NCI-H1436 (cell line): ENCODE measurements at regions not wholly inside any gene's neighbourhood (a gene's known extent, or its start where the extent isn't known, plus 50 kb on each side); places are given as distances from the start of the nearest gene placed in this dataset.

Experiments
- DNase-seq: peaks from one replicate; lab custom pipeline; 2025; lab: John Stamatoyannopoulos, UW

DNA sequence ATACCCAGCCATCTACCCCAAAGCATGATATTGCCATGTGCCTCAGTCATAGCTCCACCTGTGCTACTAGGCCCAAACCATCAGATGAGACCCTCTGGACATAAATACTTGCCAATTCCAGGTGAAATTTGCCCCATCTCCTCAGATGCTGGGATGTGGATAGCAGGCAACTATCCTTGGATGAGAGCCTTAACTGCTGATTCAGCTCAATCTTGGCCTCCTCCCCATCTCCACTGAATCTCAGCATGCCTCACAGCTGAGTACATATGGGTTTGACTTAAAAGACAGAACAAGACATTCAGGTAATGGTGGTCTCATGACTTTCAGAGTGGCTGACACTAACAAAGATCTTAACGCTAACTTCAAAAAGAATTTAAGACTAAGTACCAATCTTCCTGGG, 50.8 kb upstream of the KLHL13 start:
- DNase-seq, result no peak

- DNase-seq, result no peak
Observed at GRCh38 chrX:118171356-118171755, 54.7 kb upstream of the KLHL13 start.

GRCh38 chrX:118174516-118175098, 58.0 kb upstream of the KLHL13 start:
- DNase-seq, result no peak

DNA sequence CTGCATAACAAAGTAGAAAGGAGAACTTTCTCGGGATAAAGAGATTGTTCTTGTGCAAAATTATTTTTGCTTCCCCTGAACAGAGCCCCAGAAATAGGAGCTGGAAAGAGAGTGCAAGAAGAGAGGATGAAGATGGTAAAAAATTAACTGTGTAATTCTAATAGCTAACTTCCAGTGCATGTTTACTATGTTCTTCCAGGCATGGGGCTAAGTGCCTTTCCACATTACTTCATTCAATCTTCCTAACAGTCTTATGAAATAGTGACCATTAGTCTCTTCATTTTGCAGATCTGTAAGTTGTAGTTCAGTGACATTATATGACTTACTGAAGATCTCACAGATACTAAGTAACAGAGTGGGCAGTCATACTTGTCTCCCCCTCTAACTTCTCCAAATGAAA, 61.1 kb upstream of the KLHL13 start:
- no peak for DNase-seq

- no peak for DNase-seq
Observed at GRCh38 chrX:118178450-118178849, 61.8 kb upstream of the KLHL13 start.

DNA sequence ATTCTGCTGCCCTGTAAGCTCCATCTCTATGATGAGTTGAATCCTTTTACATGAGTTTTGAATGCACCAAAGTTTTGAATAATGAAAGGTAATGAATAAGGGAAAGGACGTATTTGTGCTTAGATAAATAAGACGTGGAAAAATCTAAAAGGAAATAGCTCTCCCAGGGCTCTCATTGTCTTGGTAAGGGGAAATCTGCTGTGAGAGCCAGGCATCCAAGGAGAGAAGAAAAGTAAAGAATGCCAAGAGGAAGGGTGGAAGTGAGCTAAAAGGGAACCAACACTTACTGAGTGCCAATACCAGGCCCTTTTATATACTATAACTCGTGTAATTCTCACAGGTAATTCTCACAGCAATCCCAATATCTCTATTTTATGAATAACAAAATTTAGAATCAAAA, 62.6 kb upstream of the KLHL13 start:
- DNase-seq, result no peak

GRCh38 chrX:118179718-118180117, 63.1 kb upstream of the KLHL13 start:
- DNase-seq, result no peak

- DNase-seq, result no peak
Observed at GRCh38 chrX:118181030-118181429, 64.4 kb upstream of the KLHL13 start.

DNA sequence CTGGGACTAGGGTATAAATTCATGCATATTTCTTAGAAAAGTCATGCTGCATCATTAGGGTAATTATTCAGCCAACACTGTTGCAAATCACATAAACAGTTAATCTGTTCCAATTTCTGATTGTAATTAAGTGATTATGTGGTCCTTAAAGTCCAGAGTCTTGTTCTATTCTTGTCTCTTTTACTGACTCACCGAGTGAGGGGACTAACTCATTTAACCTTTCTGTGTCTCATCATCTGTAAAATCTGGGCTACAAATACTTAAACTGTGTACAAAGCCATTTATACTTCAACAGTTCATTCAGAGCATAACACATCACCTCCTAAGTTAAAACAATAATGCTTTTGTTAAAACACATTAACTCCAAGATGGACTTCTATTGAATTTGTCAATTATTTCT, 65.4 kb upstream of the KLHL13 start:
- no peak for DNase-seq

GRCh38 chrX:118182681-118183080, 66.1 kb upstream of the KLHL13 start:
- DNase-seq, result no peak

DNA sequence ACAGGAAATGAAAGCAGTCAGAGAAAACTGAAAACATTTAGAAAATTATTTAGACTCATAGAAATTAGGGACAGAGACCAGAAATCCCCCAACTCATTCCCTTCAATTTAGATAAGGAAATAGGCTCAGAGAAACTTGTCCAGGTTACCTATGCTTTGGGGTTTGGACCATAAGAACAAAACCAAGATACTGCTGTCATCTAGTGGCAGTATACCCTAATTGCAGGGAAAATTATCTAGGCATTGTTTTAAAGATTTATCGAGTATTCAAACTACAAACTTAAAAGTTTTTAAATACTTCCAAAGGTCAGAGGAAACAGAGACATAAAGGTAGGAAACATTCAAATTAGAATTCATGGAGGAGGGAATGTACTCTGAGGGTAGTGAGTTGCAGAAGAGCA, 67.0 kb upstream of the KLHL13 start:
- no peak for DNase-seq

- DNase-seq, result no peak
Observed at GRCh38 chrX:118187100-118187499, 70.5 kb upstream of the KLHL13 start.

DNA sequence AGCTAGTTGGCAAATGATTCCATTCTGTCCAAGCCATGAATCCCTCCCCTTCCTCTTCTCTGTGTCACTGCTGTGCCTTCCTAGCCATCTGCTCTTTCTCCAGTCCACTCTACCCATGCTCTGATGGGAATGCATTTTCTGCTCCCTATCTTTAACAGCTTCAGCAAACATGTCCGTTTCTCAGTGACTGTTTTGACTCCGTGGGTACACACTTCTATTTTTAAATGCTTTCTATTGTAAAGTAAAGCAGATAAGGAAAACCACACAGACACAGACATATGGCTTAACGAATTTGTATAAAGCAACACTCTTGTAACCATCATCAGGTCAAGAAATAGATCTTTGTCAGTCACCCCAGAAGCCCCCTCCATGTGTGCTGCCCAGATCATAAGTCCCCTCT, 72.4 kb upstream of the KLHL13 start:
- DNase-seq, result no peak

DNA sequence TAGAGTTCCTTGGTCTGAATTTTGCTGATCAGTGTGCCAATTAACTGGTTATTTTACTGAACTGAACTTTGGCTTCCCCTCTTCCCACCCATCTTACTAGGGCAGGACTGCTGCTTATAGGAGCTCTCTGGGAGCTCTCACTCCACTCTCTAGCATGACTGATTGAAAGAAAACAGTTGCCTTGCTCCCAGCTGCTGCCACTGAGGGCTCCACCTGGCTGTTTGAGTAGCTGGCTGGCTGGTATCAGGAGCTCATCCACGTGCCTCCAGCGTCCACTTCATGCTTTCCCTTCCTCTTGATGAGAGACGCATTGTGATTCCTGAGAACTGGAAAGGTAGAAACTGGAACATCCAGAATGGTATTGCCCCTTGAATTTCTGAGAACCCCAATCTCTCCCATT, 73.0 kb upstream of the KLHL13 start:
- peak; percentile 46 for DNase-seq

DNA sequence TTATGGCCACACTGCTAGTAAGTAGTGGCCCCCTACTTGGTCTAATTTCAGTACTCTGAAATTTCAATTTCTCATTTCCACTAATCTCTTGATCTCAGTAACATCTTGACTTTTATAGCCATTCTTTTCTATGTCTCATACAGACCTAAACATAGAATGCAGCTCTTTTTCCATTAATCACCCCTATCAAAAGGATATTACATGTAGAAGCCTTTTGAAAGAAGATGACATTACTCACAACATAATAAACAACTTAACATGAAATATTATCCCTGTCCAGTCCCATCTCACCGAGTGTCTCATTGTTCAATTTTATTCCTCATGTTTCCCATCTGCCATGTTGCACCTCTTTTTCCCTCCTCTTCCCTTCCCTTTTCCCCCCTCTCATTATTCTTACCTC, 81.1 kb upstream of the KLHL13 start:
- DNase-seq, result no peak

DNA sequence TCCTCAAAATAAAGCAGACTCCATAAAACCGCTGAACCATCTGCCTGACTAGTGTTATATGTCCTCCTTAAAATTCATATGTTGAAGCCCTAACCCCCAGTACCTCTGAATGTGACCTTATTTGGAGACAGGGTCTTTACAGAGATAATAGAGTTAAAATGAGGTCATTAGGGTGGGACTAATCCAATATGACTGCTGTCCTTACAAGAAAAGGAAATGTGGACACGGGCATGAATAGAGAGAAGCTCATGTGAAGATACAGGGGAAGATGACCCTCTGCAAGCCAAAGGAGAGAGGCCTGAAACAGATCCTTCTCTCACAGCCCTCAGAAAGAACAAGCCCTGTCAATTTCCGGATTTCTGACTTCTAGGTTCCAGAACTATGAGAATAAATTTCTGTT, 82.0 kb upstream of the KLHL13 start:
- no peak for DNase-seq

DNA sequence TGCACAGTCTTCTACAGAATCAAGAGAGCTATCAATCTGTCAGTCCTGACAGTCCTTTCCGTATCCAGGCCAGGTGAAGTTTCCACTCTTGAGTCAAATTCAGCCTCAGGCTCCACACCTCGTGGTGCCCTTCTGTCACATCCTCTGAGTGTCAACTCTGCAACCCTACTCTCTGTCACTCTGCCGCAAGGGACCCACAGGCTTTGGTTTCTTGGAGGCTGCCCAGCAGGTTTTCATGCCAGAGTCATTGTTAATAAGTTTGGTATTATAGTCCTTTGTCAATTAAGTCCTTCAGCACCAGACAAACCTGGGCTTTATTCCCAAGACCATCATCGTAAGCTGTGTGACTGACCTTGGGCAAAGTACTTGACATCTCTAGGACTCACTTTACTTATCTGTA, 83.4 kb upstream of the KLHL13 start:
- peak; percentile 21 for DNase-seq

DNA sequence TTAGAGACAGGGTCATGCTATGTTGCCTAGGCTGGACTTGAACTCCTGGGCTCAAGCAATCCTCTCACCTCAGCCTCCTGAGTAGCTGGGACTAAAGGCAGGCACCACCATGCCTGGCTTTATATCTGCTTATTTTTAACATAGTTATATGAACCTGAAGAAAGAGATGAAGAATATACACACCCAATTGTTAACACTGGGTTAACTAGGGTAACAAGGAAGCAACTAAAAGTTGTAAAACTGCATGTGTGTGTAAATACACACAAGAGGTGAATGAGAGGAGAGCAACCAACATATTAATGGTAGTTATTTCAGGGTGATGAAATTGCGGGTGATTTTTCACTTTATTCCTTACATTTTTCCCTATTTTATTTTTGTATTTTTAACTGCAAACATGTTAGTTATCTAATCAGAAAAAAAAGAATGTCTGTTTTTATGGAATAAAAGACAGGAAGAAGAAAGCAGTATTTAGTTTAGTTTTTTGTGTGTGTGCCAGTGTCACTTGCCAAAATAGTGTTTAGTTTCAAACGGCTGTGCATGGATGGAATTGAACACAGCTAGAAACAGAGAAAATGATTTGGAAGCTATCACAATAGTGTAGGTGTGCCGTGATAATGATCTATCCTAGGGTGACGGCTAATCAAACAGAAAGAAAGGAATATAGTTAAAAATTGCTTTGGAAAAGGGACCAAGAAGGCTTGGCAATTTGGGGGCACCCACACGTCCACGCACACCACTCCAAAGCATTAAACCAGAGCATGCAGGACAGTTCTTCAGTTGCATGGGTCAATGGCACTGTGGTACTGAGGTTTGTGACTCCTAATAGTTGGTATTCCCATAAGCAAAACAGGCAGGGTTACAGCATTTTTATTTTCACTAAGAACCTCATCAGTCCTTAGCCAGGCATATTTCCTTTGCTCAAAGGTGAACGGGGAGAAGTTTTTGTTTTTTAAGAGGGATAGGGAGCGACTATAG, 89.1 kb upstream of the KLHL13 start:
- DNase-seq, result no peak

DNA sequence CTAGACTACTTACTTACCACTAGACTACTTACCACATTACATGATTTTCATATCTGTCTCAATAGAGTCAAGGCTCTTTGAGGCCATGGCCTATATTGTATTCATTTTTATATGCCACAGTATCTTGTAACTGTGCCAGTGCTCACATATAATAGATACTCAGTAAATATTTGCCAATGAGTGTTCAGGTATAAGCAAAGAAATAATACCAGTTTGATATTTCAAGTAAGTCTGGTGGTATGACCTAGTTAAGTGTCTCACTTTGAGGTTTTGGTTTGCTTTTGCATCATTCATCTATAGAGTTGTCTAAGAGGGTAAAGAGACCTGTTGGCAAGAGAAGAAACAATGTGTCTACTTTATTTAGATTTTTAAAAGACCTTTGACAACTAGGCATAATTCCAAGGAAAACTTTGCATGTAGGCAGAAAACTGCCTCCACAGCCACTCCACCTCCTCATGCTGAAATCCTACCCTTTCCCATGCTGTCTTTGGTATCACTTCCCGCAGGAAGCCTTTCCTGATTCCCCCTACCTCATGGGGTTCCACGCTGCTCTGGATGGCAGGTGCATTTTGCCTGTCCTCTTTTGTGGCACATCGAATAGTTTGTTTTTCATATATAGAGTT, 91.3 kb upstream of the KLHL13 start:
- no peak for DNase-seq

DNA sequence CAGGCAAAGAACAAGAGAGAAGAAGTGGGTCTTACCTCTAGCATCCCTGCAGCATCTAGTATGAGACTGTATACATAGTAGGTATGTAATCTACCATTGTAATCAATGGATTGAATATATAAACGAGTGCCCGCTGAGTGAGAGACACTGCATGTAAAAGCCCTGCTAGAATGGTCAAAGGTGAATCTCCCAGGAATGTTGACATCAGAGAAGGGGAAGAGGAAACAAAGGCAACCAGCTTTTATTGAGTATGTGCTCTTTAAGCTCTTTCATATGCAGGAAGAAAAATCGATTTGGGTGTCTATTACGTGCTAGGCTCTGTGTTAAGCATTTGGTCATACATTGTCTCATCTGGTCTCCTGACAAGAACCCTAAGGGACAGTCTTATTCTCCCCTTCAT, 91.9 kb upstream of the KLHL13 start:
- no peak for DNase-seq

DNA sequence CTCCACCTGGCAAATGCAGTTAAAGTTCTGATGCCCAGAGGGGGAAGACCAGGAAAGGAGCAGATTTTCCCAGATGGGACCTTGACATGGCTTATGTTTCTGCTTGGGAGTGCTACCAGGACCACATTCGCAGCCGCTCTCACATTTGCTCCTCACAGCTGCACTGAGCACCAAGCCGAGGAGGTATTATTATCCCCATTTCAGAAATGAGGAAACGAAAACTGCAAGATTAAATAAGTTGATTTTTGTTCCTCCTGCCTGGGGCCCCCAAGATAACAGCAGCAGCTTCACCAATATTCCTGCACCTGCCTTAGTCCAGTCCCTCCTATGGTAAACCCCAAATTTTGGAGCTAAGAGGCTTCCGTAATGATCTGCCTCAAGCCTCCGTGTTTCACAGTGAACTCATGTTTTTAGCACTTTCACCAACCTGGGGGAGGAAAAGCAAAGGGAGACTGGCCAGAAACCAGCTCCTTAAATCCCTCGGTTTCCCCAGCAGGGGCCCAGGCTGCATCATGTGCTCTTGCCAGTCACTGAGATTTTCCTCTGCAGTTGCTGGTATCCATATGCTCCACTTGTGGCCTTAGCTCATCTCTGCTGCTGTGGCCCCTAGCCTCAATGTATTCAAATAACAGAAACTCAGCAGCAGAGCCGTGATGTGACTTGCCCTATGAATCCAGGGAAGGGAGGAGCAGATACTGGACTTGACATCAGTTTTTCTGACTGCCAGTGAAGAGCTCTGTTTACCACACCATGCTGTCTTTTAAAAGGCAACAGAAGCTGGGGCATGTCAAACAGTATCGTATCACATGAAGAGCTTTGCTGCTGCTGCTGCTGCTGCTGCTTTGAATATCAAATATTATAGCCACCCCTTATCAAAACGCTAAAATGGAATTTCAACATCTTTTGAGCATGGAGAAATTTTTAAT, 95.5 kb upstream of the KLHL13 start:
- no peak for DNase-seq

GRCh38 chrX:118212817-118213183, 96.2 kb upstream of the KLHL13 start:
- DNase-seq, result no peak
